Memory B cell (primary cell): ENCODE measurements at regions not wholly inside any gene's neighbourhood (a gene's known extent, or its start where the extent isn't known, plus 50 kb on each side); places are given as distances from the start of the nearest gene placed in this dataset.

ENCODE experiments used
- ATAC-seq: fragments of 150-1000 bp; cut with Tn5 transposase; 2 replicates; pipeline ENCODE4 v1.10.0; 2021; ENCODE audit warnings: low read depth, mild to moderate bottlenecking, moderate library complexity
- DNase-seq, 2 donors: peaks; one replicate each; pipeline ENCODE4 v3.0.0; 2022; ENCODE audit warnings: low spot score in 2 of 2
- H3K27ac Mint-ChIP-seq: one replicate; pipeline ENCODE4 v1.8.0; 2022; ENCODE audit warnings: mild to moderate bottlenecking, moderate library complexity, mixed read lengths
- H3K27me3 Mint-ChIP-seq: one replicate; pipeline ENCODE4 v1.8.0; 2022; ENCODE audit warnings: mixed read lengths
- H3K36me3 Mint-ChIP-seq: one replicate; pipeline ENCODE4 v1.8.0; 2022; ENCODE audit warnings: mild to moderate bottlenecking, mixed read lengths
- H3K4me1 Mint-ChIP-seq: one replicate; pipeline ENCODE4 v1.8.0; 2022; ENCODE audit warnings: mixed read lengths
- H3K4me3 Mint-ChIP-seq: one replicate; pipeline ENCODE4 v1.8.0; 2022; ENCODE audit warnings: mild to moderate bottlenecking, moderate library complexity, mixed read lengths
- H3K9me3 Mint-ChIP-seq: one replicate; pipeline ENCODE4 v1.8.0; 2022; ENCODE audit warnings: mixed read lengths

DNA sequence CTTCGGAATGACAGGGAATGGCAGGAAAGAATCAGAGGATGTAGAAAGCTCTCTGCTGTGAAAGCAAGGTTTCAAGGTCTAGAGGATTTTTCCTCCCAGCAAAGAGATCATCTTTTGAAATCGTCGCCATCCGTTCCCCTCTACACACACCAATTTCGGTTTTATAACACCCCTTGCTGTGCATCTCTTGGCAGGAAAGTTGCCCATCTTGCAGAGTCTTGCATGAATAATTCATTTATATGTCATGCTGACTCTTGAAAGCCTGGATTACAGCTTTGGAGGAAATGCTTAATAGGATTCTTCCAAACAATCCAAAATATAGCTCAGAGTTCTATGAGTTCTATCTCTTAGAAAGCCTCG lies 262.7 kb downstream of the CHL1 start:
- H3K4me1 Mint-ChIP-seq: peaks cover 6% of the 10 kb centered on the region
- no peak overlapping the region for H3K4me3 Mint-ChIP-seq
- H3K9me3 Mint-ChIP-seq: no peaks in the 10 kb centered on the region
- no peaks in the 10 kb centered on the region for H3K36me3 Mint-ChIP-seq
- ATAC-seq (no peak), DNase-seq (no peak)
- no peaks in the 10 kb centered on the region for H3K27me3 Mint-ChIP-seq
- H3K27ac Mint-ChIP-seq: no peak overlapping the region

DNA sequence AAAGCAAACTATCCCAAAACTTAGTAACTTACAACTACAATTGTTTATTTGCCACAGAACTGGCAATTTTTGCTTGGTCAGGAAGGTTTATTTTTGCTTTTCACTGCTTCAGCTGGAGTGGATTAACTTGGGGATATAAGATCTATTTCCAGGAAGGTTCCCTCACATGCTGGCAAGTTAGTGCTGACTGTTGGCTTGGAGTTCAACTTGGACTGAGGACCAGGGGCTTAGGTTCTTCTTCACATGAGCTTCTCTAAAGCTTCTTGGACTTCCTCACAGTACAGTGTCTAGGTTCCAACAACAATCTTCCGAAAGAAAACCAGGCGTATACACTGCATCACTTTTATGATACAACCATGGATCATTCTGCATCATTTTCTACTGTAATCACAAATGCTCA lies 264.4 kb downstream of the CHL1 start:
- Mint-ChIP-seq H3K27ac (no peak overlapping the region), H3K9me3 (no peaks in the 10 kb centered on the region), H3K4me1 (peaks cover 6% of the 10 kb centered on the region), H3K36me3 (no peaks in the 10 kb centered on the region), H3K27me3 (no peaks in the 10 kb centered on the region), H3K4me3 (no peak overlapping the region)
- no peak for ATAC-seq
- no peak for DNase-seq

DNA sequence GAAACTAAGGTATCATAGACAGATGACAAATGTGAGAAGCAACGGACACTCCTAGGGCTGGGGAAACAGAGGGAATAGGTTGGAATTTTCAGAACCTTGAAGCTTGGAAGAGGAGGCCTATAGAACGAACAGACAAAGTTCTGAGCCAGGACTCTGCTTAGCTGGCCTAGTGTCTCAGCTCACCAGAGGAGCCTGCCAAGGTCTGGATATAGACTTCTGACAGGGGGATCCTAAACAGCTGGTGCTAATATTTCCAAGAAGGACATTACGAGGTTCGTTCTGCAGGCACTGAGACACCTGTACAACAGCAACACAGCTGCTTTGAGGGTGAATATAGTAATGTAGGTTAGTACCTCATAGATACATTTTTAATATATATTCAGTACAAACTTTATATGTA lies 266.3 kb downstream of the CHL1 start:
- no peak for DNase-seq
- Mint-ChIP-seq H3K27ac (no peak overlapping the region), H3K27me3 (no peaks in the 10 kb centered on the region), H3K4me3 (no peak overlapping the region), H3K9me3 (no peaks in the 10 kb centered on the region), H3K36me3 (no peaks in the 10 kb centered on the region), H3K4me1 (peaks cover 9% of the 10 kb centered on the region)
- no peak for ATAC-seq

GRCh38 chr3:463252-464192 lies 267.0 kb downstream of the CHL1 start:
- peak in 1 of 2 donors; percentile 6 for DNase-seq
- Mint-ChIP-seq H3K9me3 (no peaks in the 10 kb centered on the region), H3K27ac (peak overlapping the region; percentile 25), H3K36me3 (no peaks in the 10 kb centered on the region), H3K4me3 (peak overlapping the region; percentile 16), H3K27me3 (no peaks in the 10 kb centered on the region), H3K4me1 (peaks cover 12% of the 10 kb centered on the region)
- ATAC-seq: peak; percentile 95

DNA sequence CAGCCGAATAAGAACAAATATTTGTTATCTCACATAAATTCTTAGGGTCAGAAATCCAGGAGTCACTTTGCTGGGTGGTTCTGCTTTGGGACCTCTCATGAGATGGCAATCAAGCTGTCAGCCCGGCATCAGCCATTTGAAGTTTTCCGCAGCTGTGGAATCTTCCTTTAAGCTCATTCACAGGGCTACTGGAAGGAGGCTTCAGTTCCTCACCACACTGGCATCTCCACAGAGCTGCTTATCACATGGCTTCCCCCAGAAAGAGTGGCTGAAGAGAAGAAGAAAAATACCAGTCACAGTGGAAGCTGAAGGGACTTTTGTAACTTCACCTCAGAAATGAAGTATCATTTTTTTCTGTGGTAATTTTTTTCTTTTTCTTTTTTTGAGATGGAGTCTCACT lies 267.7 kb downstream of the CHL1 start:
- no peak for DNase-seq
- Mint-ChIP-seq H3K4me3 (no peak overlapping the region), H3K27me3 (no peaks in the 10 kb centered on the region)

DNA sequence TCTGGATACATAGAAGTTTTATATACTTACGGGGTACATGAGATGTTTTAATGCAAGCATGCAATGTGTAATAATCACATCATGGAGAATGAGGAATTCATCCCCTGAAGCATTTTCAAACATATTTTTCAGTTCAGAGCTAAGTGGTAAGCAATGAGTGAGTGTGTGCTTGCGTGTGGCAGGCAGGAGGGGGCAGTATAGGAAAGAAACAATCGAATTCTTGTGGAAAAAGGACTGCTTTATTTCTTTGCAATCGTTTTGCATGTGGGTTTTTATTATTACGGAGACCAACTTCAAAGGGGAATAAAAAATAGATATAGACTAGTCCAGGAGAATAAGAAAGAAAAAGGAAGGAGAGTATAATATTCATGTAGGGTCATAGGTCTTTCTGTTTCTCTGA lies 271.6 kb downstream of the CHL1 start:
- Mint-ChIP-seq H3K4me1 (peaks cover 8% of the 10 kb centered on the region), H3K27ac (no peak overlapping the region), H3K27me3 (no peaks in the 10 kb centered on the region), H3K36me3 (no peaks in the 10 kb centered on the region), H3K9me3 (peaks cover 3% of the 10 kb centered on the region), H3K4me3 (no peak overlapping the region)
- no peak for ATAC-seq
- no peak for DNase-seq

More for the DNA sequence above, 267.7 kb downstream of the CHL1 start:
- Mint-ChIP-seq H3K4me1 (peaks cover 12% of the 10 kb centered on the region), H3K9me3 (no peaks in the 10 kb centered on the region), H3K36me3 (no peaks in the 10 kb centered on the region), H3K27ac (peak overlapping the region; percentile 25)
- ATAC-seq: peak; percentile 46

DNA sequence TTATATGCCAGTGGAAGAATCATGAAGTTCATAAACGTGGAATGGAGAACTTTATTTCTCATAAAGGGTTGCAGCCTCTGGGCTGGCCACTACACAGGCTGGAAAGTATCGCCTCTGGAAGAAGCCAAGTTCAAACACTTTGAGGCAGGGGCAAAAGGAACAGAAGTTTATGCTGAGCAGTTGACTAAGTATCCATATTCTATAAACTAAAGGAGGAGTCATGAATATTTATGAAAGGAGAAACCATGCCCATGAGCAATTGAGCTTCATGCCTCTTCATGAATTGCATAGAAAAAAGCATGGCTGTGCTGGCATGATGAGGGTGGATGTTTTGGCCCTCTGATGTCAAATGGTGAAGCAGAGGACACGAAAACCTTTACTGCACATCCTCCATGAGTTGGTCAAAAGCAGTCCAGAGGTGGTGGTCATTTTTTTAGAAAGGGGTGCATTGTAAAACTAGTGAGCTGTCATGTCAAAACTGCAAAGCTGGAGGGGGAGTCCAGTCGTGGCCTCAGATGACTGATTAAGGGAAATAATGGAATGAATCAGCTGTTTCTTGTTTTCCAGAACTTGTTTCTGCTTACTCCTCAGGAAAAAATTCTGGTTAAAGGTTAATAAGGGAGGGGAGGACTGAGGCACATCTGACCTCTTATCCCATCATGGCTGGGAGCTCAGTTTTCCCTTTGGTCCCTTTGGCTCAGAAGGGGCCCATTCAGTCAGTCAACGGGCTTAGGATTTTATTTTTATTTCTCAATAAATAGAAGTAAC lies 276.7 kb downstream of the CHL1 start:
- DNase-seq (no peak), ATAC-seq (no peak)
- Mint-ChIP-seq H3K4me1 (peaks cover 1% of the 10 kb centered on the region), H3K36me3 (no peaks in the 10 kb centered on the region), H3K27me3 (no peaks in the 10 kb centered on the region), H3K4me3 (no peak overlapping the region), H3K27ac (no peak overlapping the region), H3K9me3 (peaks cover 3% of the 10 kb centered on the region)

DNA sequence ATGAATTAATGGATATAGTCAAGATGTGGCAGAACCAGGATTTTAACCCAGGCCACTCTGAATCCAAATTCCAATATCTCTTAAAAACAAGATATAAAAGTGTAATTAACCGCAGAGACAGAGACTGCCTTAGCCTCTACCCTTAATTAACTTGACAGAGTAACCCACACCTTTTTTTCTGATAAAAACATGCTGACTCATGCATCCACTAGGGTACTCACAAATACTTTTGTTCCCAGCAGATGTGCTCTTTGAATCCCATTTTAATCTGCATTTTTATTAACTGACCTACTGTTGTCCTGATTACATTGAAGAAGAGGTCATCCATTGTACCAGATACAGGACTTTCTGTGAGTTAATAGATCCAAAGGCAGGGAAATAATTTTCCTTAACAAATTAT lies 278.3 kb downstream of the CHL1 start:
- H3K27me3 Mint-ChIP-seq: peaks cover 3% of the 10 kb centered on the region
- H3K4me3 Mint-ChIP-seq: no peak overlapping the region
- DNase-seq (no peak), ATAC-seq (no peak)
- peaks cover 7% of the 10 kb centered on the region for H3K9me3 Mint-ChIP-seq
- H3K36me3 Mint-ChIP-seq: no peaks in the 10 kb centered on the region
- no peaks in the 10 kb centered on the region for H3K4me1 Mint-ChIP-seq
- H3K27ac Mint-ChIP-seq: no peak overlapping the region

- Mint-ChIP-seq H3K4me3 (no peak overlapping the region), H3K9me3 (peaks cover 4% of the 10 kb centered on the region), H3K36me3 (no peaks in the 10 kb centered on the region), H3K4me1 (no peaks in the 10 kb centered on the region), H3K27me3 (peaks cover 3% of the 10 kb centered on the region), H3K27ac (no peak overlapping the region)
- DNase-seq (no peak), ATAC-seq (no peak)
Measured at GRCh38 chr3:480070-480469, 283.5 kb downstream of the CHL1 start.

- peaks cover 3% of the 10 kb centered on the region for H3K27me3 Mint-ChIP-seq
Measured at GRCh38 chr3:481111-481510, 284.5 kb downstream of the CHL1 start.

GRCh38 chr3:481680-482079 lies 285.1 kb downstream of the CHL1 start:
- no peak overlapping the region for H3K27ac Mint-ChIP-seq
- peaks cover 4% of the 10 kb centered on the region for H3K9me3 Mint-ChIP-seq
- ATAC-seq (no peak), DNase-seq (no peak)
- no peak overlapping the region for H3K4me3 Mint-ChIP-seq
- H3K27me3 Mint-ChIP-seq: peaks cover 3% of the 10 kb centered on the region
- H3K36me3 Mint-ChIP-seq: no peaks in the 10 kb centered on the region
- H3K4me1 Mint-ChIP-seq: no peaks in the 10 kb centered on the region

More at GRCh38 chr3:481111-481510, 284.5 kb downstream of the CHL1 start:
- H3K27ac Mint-ChIP-seq: no peak overlapping the region
- no peaks in the 10 kb centered on the region for H3K36me3 Mint-ChIP-seq
- DNase-seq: no peak
- ATAC-seq: no peak
- no peaks in the 10 kb centered on the region for H3K4me1 Mint-ChIP-seq
- no peak overlapping the region for H3K4me3 Mint-ChIP-seq
- H3K9me3 Mint-ChIP-seq: peaks cover 4% of the 10 kb centered on the region

GRCh38 chr3:482479-482878 lies 285.9 kb downstream of the CHL1 start:
- H3K4me3 Mint-ChIP-seq: no peak overlapping the region

DNA sequence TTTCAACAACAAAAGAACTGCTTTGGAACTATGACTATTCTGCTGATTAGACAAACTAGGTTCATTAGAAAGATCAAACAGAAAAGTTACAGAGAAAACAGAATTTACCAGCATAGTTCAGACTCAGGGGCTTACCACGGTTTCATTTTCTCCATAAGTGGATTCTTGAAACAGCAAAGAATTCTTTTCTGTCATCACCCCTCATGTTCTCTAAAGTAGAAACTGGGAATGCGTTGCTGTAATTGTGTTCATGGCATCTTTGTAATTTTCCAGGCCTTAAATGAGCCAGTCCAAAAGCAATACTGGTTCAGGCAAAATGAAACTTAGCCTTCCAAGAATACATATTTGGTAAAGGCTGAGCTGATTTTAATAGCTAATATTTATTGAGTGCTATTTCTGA lies 287.8 kb downstream of the CHL1 start:
- no peak for DNase-seq
- no peak overlapping the region for H3K27ac Mint-ChIP-seq
- peaks cover 3% of the 10 kb centered on the region for H3K27me3 Mint-ChIP-seq
- ATAC-seq: no peak
- H3K4me3 Mint-ChIP-seq: no peak overlapping the region
- no peaks in the 10 kb centered on the region for H3K4me1 Mint-ChIP-seq
- peaks cover 2% of the 10 kb centered on the region for H3K9me3 Mint-ChIP-seq
- H3K36me3 Mint-ChIP-seq: no peaks in the 10 kb centered on the region

More at GRCh38 chr3:482479-482878, 285.9 kb downstream of the CHL1 start:
- H3K27me3 Mint-ChIP-seq: peaks cover 3% of the 10 kb centered on the region
- no peak for ATAC-seq
- H3K27ac Mint-ChIP-seq: no peak overlapping the region
- H3K4me1 Mint-ChIP-seq: no peaks in the 10 kb centered on the region
- no peaks in the 10 kb centered on the region for H3K36me3 Mint-ChIP-seq
- peaks cover 4% of the 10 kb centered on the region for H3K9me3 Mint-ChIP-seq
- no peak for DNase-seq

DNA sequence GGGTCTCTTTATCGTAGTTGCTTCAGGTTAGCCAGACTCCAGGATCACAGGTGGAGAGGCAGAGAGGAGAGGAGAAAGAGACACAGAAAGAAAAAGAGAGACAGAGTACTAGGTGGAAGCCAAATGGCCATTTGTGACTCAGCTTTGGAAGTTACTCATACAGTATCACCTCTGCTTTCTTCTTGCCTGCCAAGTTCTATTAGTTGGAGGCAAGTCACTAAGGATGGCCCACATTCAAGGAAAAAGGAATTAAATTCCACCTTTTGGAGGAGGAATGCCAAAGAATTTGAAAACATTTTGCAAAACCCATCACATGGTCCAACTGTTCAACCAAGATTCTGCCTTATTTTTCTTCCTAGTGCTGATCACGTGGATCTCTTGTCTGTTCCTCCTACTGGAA lies 291.1 kb downstream of the CHL1 start:
- no peak for ATAC-seq
- peaks cover 1% of the 10 kb centered on the region for H3K4me1 Mint-ChIP-seq
- DNase-seq: no peak
- no peak overlapping the region for H3K27ac Mint-ChIP-seq
- H3K9me3 Mint-ChIP-seq: no peaks in the 10 kb centered on the region
- no peak overlapping the region for H3K4me3 Mint-ChIP-seq
- no peaks in the 10 kb centered on the region for H3K36me3 Mint-ChIP-seq
- H3K27me3 Mint-ChIP-seq: no peaks in the 10 kb centered on the region
